ENCODE measurements at regions not wholly inside any gene's neighbourhood (a gene's known extent, or its start where the extent isn't known, plus 50 kb on each side); places are given as distances from the start of the nearest gene placed in this dataset.
"Not testable (repeated sequence)": the region's sequence is repeated elsewhere in the genome, so short reads cannot be mapped to it uniquely, and the experiment has no call there.

DNA sequence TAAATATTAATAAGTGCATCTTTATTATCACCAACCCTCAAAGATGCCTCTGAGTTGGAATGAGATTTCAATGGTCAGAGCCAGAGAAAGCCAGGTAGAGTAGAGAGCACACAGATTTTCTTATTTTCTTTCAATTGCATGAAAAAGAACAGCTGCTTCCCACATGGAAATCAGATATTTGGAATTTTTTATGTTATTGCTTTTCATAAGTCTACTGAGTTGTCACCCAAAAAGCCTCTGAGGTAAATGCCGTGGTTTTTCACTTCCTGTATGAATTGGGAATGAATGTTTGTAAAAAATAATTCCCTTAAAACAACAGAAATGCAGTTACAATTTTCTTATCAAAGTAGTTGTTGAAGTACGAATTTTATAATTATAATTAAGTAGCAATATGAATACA is 563.1 kb downstream of the RFPL4B start:
- Histone ChIP-seq H3K9me3 (replicated peaks; ENCODE audit: insufficient read depth, low read length) (no peaks in the 10 kb centered on the region), H4K20me1 (ENCODE audit: insufficient read depth, low read length) (no peaks in the 10 kb centered on the region), H3K27ac (ENCODE audit: low read length) (no peak overlapping the region), H3K27me3 (replicated peaks; ENCODE audit: insufficient read depth, low read length) (no peaks in the 10 kb centered on the region), H3K9ac (ENCODE audit: low read length) (no peak overlapping the region), H2AFZ (ENCODE audit: low read length) (no peak overlapping the region), H3K4me1 (ENCODE audit: low read length) (no peaks in the 10 kb centered on the region), H3K4me3 (ENCODE audit: low read length) (no peak overlapping the region), H3K79me2 (ENCODE audit: low read length) (no peaks in the 10 kb centered on the region), H3F3A (ENCODE audit: insufficient read depth, low read length) (no peaks in the 10 kb centered on the region), H3K4me2 (ENCODE audit: low read depth, low read length) (no peak overlapping the region), H3K36me3 (replicated peaks; ENCODE audit: insufficient read depth, low read length) (no peaks in the 10 kb centered on the region), H3K9me2 (replicated peaks; ENCODE audit: insufficient read depth, low read length) (no peaks in the 10 kb centered on the region)
- no peak for DNase-seq
- TF ChIP-seq, protein P1, sequence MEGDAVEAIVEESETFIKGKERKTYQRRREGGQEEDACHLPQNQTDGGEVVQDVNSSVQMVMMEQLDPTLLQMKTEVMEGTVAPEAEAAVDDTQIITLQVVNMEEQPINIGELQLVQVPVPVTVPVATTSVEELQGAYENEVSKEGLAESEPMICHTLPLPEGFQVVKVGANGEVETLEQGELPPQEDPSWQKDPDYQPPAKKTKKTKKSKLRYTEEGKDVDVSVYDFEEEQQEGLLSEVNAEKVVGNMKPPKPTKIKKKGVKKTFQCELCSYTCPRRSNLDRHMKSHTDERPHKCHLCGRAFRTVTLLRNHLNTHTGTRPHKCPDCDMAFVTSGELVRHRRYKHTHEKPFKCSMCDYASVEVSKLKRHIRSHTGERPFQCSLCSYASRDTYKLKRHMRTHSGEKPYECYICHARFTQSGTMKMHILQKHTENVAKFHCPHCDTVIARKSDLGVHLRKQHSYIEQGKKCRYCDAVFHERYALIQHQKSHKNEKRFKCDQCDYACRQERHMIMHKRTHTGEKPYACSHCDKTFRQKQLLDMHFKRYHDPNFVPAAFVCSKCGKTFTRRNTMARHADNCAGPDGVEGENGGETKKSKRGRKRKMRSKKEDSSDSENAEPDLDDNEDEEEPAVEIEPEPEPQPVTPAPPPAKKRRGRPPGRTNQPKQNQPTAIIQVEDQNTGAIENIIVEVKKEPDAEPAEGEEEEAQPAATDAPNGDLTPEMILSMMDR (IDR thresholded peaks at IDR 0.05; ENCODE audit: low read length) = no peak
- TF ChIP-seq EZH2phosphoT487 (IDR thresholded peaks at IDR 0.05; ENCODE audit: low read length) (no peak), EZH2 (optimal IDR thresholded peaks at IDR 0.05; ENCODE audit: low read depth, low read length) (no peak)

DNA sequence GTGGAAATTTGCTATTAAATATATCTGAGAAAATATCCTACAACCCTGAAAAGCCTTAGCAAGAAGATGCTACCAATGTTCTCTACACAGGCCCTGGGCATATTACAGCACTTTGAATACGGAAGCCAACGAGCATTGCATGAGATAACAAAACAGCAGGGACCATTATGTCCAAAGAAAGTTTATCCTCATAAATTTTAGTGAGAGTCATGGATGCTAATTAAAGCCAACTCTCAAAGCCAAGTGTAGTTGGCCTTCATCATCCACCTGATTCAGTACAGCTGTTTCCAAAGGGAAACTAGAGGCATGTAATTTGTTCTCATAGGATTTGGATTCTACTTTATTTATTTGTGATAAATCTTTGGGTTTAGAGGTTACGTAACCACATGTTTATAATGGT is 564.8 kb downstream of the RFPL4B start:
- Histone ChIP-seq H3K36me3 (replicated peaks; ENCODE audit: insufficient read depth, low read length) (no peaks in the 10 kb centered on the region), H3K4me1 (ENCODE audit: low read length) (no peaks in the 10 kb centered on the region), H4K20me1 (ENCODE audit: insufficient read depth, low read length) (no peaks in the 10 kb centered on the region), H2AFZ (ENCODE audit: low read length) (no peak overlapping the region), H3K79me2 (ENCODE audit: low read length) (no peaks in the 10 kb centered on the region), H3K27me3 (replicated peaks; ENCODE audit: insufficient read depth, low read length) (no peaks in the 10 kb centered on the region), H3K9me2 (replicated peaks; ENCODE audit: insufficient read depth, low read length) (no peaks in the 10 kb centered on the region), H3F3A (ENCODE audit: insufficient read depth, low read length) (no peaks in the 10 kb centered on the region), H3K9me3 (replicated peaks; ENCODE audit: insufficient read depth, low read length) (no peaks in the 10 kb centered on the region), H3K4me2 (ENCODE audit: low read depth, low read length) (no peak overlapping the region), H3K27ac (ENCODE audit: low read length) (no peak overlapping the region), H3K4me3 (ENCODE audit: low read length) (no peak overlapping the region), H3K9ac (ENCODE audit: low read length) (no peak overlapping the region)
- no peak for DNase-seq
- no peak for TF ChIP-seq EZH2 (optimal IDR thresholded peaks at IDR 0.05; ENCODE audit: low read depth, low read length)
- TF ChIP-seq, protein P1 (IDR thresholded peaks at IDR 0.05; ENCODE audit: low read length) = no peak
- no peak for TF ChIP-seq EZH2phosphoT487 (IDR thresholded peaks at IDR 0.05; ENCODE audit: low read length)

DNA sequence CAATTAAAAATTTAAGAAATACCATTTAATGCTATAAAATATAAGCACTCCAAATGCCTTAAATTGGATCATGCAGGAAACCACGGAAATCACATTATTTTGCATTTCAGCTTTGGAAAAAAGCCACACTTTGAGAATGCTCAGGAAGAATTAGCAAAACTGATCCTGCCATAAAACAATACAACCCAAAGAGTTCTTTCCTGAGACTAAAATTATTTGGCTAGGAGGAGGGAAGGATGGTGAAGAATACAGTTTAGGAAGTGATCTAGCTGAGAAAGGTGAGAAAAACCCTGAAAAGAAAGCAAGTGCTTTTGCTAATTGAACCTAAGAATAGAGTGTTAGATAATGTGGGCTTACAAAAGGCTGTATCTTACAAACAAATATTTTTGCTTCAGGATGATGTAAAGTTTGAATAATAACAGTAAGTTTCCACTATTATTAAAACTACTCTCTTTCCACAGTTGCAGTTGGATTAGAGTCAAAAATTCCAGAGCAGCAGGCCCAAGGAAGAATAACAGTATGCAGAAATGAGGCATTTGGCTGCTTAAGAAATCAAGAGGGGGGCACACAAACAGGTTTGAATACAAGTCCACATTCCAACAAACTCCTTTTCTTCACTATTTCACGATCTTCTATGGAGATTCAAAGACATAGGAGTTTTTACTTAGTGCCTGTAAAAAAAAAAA is 565.4 kb downstream of the RFPL4B start:
- Histone ChIP-seq H3K9me2 (replicated peaks; ENCODE audit: insufficient read depth, low read length) (no peaks in the 10 kb centered on the region), H3K4me3 (ENCODE audit: low read length) (no peak overlapping the region), H3K79me2 (ENCODE audit: low read length) (no peaks in the 10 kb centered on the region), H3K9me3 (replicated peaks; ENCODE audit: insufficient read depth, low read length) (no peaks in the 10 kb centered on the region), H3K4me2 (ENCODE audit: low read depth, low read length) (no peak overlapping the region), H4K20me1 (ENCODE audit: insufficient read depth, low read length) (no peaks in the 10 kb centered on the region), H3K36me3 (replicated peaks; ENCODE audit: insufficient read depth, low read length) (no peaks in the 10 kb centered on the region), H2AFZ (ENCODE audit: low read length) (no peak overlapping the region), H3K27me3 (replicated peaks; ENCODE audit: insufficient read depth, low read length) (no peaks in the 10 kb centered on the region), H3K9ac (ENCODE audit: low read length) (no peak overlapping the region), H3K27ac (ENCODE audit: low read length) (no peak overlapping the region), H3F3A (ENCODE audit: insufficient read depth, low read length) (no peaks in the 10 kb centered on the region), H3K4me1 (ENCODE audit: low read length) (no peaks in the 10 kb centered on the region)
- no peak for DNase-seq
- TF ChIP-seq EZH2 (optimal IDR thresholded peaks at IDR 0.05; ENCODE audit: low read depth, low read length) (no peak), EZH2phosphoT487 (IDR thresholded peaks at IDR 0.05; ENCODE audit: low read length) (no peak)
- TF ChIP-seq, protein P1 (IDR thresholded peaks at IDR 0.05; ENCODE audit: low read length) = no peak

DNA sequence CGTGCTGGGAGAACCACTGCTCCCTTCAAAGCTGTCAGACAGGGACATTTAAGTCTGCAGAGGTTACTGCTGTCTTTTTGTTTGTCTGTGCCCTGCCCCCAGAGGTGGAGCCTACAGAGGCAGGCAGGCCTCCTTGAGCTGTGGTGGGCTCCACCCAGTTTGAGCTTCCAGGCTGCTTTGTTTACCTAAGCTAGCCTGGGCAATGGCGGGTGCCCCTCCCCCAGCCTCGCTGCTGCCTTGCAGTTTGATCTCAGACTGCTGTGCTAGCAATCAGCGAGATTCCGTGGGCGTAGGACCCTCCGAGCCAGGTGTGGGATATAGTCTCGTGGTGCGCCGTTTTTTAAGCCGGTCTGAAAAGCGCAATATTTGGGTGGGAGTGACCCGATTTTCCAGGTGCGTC is 572.6 kb downstream of the RFPL4B start:
- H4K20me1 ChIP-seq (ENCODE audit: insufficient read depth, low read length); H3K27ac ChIP-seq (ENCODE audit: low read length); DNase-seq; H3K4me3 ChIP-seq (ENCODE audit: low read length); H3K9ac ChIP-seq (ENCODE audit: low read length); H3F3A ChIP-seq (ENCODE audit: insufficient read depth, low read length); H2AFZ ChIP-seq (ENCODE audit: low read length); H3K9me2 ChIP-seq (replicated peaks; ENCODE audit: insufficient read depth, low read length); H3K4me1 ChIP-seq (ENCODE audit: low read length); H3K36me3 ChIP-seq (replicated peaks; ENCODE audit: insufficient read depth, low read length); H3K79me2 ChIP-seq (ENCODE audit: low read length); H3K9me3 ChIP-seq (replicated peaks; ENCODE audit: insufficient read depth, low read length); H3K27me3 ChIP-seq (replicated peaks; ENCODE audit: insufficient read depth, low read length); H3K4me2 ChIP-seq (ENCODE audit: low read depth, low read length): not testable (repeated sequence)

Data from MM.1S (cell line).